ENCODE measurements at regions not wholly inside any gene's neighbourhood (a gene's known extent, or its start where the extent isn't known, plus 50 kb on each side); places are given as distances from the start of the nearest gene placed in this dataset.

- TF ChIP-seq CTCF (IDR thresholded peaks at IDR 0.05; ENCODE audit: insufficient read depth, low read depth, low read length), result no peak
- no peak for TF ChIP-seq EZH2 (IDR thresholded peaks at IDR 0.05; ENCODE audit: insufficient read depth, low read length)
These were observed 282.7 kb downstream of the HTR7 start for GRCh38 chr10:90575125-90575524.
